BE2C (cell line): ENCODE measurements at regions not wholly inside any gene's neighbourhood (a gene's known extent, or its start where the extent isn't known, plus 50 kb on each side); places are given as distances from the start of the nearest gene placed in this dataset.

Source experiments
- DNase-seq: peaks from one replicate; pipeline ENCODE4 v3.0.0-alpha.2; 2020
- H3K27me3 ChIP-seq: fragments of 250-450 bp; sonication (Bioruptor Pico); 2 replicates; pipeline ENCODE4 v1.5.1; 2020; ENCODE audit warnings: mild to moderate bottlenecking
- H3K36me3 ChIP-seq: fragments of 250-450 bp; sonication (Bioruptor Pico); 2 replicates; pipeline ENCODE4 v1.5.1; 2020; ENCODE audit warnings: mild to moderate bottlenecking
- H3K4me1 ChIP-seq: fragments of 250-450 bp; sonication (Bioruptor Pico); 2 replicates; pipeline ENCODE4 v1.5.1; 2020
- H3K4me3 ChIP-seq: 2 replicates; pipeline ENCODE4 v1.5.1; 2011; ENCODE audit warnings: low read depth, low read length
- H3K9me3 ChIP-seq: fragments of 250-450 bp; sonication (Bioruptor Pico); 2 replicates; pipeline ENCODE4 v1.5.1; 2020
- CTCF ChIP-seq: IDR thresholded peaks from 2 replicates; pipeline ENCODE4 v1.5.1; 2012; ENCODE audit warnings: mild to moderate bottlenecking, low read depth, low read length

- DNase-seq: peak; percentile 63
- Histone ChIP-seq H3K4me3 (no peak overlapping the region), H3K36me3 (no peaks in the 10 kb centered on the region), H3K4me1 (no peaks in the 10 kb centered on the region), H3K9me3 (no peaks in the 10 kb centered on the region), H3K27me3 (no peaks in the 10 kb centered on the region)
- TF ChIP-seq CTCF: peak; percentile 81
These were observed 250.4 kb downstream of the FOXA2 start for GRCh38 chr20:22333885-22334545.

- H3K9me3 ChIP-seq: no peaks in the 10 kb centered on the region
- H3K27me3 ChIP-seq: no peaks in the 10 kb centered on the region
- no peak for DNase-seq
- no peaks in the 10 kb centered on the region for H3K4me1 ChIP-seq
- TF ChIP-seq CTCF: no peak
- H3K4me3 ChIP-seq: no peak overlapping the region
- H3K36me3 ChIP-seq: no peaks in the 10 kb centered on the region
These were observed 259.9 kb downstream of the FOXA2 start for GRCh38 chr20:22324505-22324904.

GRCh38 chr20:22322513-22322912 is 261.9 kb downstream of the FOXA2 start:
- no peaks in the 10 kb centered on the region for H3K9me3 ChIP-seq
- DNase-seq: no peak
- no peak overlapping the region for H3K4me3 ChIP-seq
- no peaks in the 10 kb centered on the region for H3K4me1 ChIP-seq
- no peaks in the 10 kb centered on the region for H3K36me3 ChIP-seq
- TF ChIP-seq CTCF: no peak
- H3K27me3 ChIP-seq: no peaks in the 10 kb centered on the region

- H3K9me3 ChIP-seq: no peaks in the 10 kb centered on the region
- no peak overlapping the region for H3K4me3 ChIP-seq
- no peaks in the 10 kb centered on the region for H3K36me3 ChIP-seq
- no peaks in the 10 kb centered on the region for H3K27me3 ChIP-seq
- DNase-seq: no peak
- no peaks in the 10 kb centered on the region for H3K4me1 ChIP-seq
- no peak for TF ChIP-seq CTCF
These were observed 263.2 kb downstream of the FOXA2 start for GRCh38 chr20:22321191-22321590.

- no peak for TF ChIP-seq CTCF
- Histone ChIP-seq H3K9me3 (no peaks in the 10 kb centered on the region), H3K4me3 (no peak overlapping the region), H3K4me1 (no peaks in the 10 kb centered on the region), H3K36me3 (no peaks in the 10 kb centered on the region), H3K27me3 (no peaks in the 10 kb centered on the region)
- DNase-seq: no peak
These were observed 264.0 kb downstream of the FOXA2 start for GRCh38 chr20:22320245-22320915.

GRCh38 chr20:22315771-22316170 is 268.6 kb downstream of the FOXA2 start:
- DNase-seq: no peak
- no peak overlapping the region for H3K4me3 ChIP-seq
- H3K4me1 ChIP-seq: no peaks in the 10 kb centered on the region
- H3K9me3 ChIP-seq: no peaks in the 10 kb centered on the region
- H3K36me3 ChIP-seq: no peaks in the 10 kb centered on the region
- TF ChIP-seq CTCF: no peak
- H3K27me3 ChIP-seq: no peaks in the 10 kb centered on the region
